ENCODE measurements at regions not wholly inside any gene's neighbourhood (a gene's known extent, or its start where the extent isn't known, plus 50 kb on each side); places are given as distances from the start of the nearest gene placed in this dataset.

DNA sequence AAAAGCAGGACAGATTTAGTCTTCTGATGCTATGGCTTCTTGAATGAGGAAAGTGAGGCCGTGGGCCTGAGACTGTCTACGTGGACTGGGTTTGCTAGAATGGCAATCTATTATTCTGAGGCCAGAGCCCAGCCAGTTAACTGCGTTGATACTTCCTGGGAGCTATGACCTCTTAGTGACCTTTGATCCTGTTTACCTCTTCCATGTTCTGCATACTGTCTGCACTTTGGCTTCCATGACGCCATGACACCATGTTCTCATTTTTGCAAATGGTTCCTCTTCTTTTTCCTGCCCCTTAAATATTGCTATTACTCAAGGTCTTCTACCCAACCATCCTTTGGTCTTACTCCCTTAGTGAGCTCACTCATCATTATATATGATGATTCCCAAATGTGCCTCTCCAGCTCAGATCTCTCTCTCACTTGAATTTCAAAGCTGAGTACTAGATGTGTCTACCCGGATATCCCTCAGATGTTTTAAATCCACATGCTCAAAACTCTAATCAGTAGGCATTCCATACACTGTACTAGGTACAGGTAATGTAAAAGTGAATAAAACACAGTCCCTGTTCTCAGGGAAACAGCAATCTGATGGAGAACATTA is 66.1 kb upstream of the ATP1A1 start:
- no peak overlapping the region for H3K27ac Mint-ChIP-seq
- no peak overlapping the region for H3K4me3 Mint-ChIP-seq
- H3K4me1 Mint-ChIP-seq, result peaks cover 8% of the 10 kb centered on the region; the same call in 2 of the 3 replicates
- no peaks in the 10 kb centered on the region for H3K27me3 ChIP-seq (ENCODE audit: insufficient read depth)
- H3F3A ChIP-seq (replicated peaks; ENCODE audit: low read depth), result no peaks in the 10 kb centered on the region
- H3K79me2 ChIP-seq (replicated peaks; ENCODE audit: insufficient read depth), result no peaks in the 10 kb centered on the region
- no peaks in the 10 kb centered on the region for H3K9me3 Mint-ChIP-seq
- no peaks in the 10 kb centered on the region for H4K20me1 ChIP-seq (replicated peaks; ENCODE audit: insufficient read depth)
- no peaks in the 10 kb centered on the region for H3K36me3 ChIP-seq (ENCODE audit: insufficient read depth)
- DNase-seq (ENCODE audit: low spot score) (no peak), ATAC-seq (no peak)
- H3K27ac ChIP-seq (ENCODE audit: low read depth), result no peak overlapping the region
- no peak overlapping the region for H3K4me3 ChIP-seq
- no peaks in the 10 kb centered on the region for H3K27me3 Mint-ChIP-seq (ENCODE audit: insufficient read depth, low read depth, poor library complexity)
- H3K4me1 ChIP-seq (ENCODE audit: insufficient read depth), result peaks cover 2% of the 10 kb centered on the region; the same call in 1 of the 2 replicates
- no peak overlapping the region for H3K4me2 ChIP-seq
- H2AFZ ChIP-seq, result no peak overlapping the region
- no peaks in the 10 kb centered on the region for H3K36me3 Mint-ChIP-seq (ENCODE audit: low read depth)
- peaks cover 10% of the 10 kb centered on the region; the same call in 1 of the 2 replicates for H3K9me2 ChIP-seq (ENCODE audit: insufficient read depth)
- TF ChIP-seq JUNB (IDR thresholded peaks at IDR 0.05; ENCODE audit: unreplicated experiment) (no peak), NANOG (IDR thresholded peaks at IDR 0.05; ENCODE audit: borderline replicate concordance) (no peak), EZH2 (IDR thresholded peaks at IDR 0.05; ENCODE audit: low read depth, unreplicated experiment) (no peak), POLR2AphosphoS5 (IDR thresholded peaks at IDR 0.05; ENCODE audit: low read depth) (no peak), ZNF114 (CRISPR knock-in tag; IDR thresholded peaks at IDR 0.05) (no peak)
- TF ChIP-seq, protein P1, sequence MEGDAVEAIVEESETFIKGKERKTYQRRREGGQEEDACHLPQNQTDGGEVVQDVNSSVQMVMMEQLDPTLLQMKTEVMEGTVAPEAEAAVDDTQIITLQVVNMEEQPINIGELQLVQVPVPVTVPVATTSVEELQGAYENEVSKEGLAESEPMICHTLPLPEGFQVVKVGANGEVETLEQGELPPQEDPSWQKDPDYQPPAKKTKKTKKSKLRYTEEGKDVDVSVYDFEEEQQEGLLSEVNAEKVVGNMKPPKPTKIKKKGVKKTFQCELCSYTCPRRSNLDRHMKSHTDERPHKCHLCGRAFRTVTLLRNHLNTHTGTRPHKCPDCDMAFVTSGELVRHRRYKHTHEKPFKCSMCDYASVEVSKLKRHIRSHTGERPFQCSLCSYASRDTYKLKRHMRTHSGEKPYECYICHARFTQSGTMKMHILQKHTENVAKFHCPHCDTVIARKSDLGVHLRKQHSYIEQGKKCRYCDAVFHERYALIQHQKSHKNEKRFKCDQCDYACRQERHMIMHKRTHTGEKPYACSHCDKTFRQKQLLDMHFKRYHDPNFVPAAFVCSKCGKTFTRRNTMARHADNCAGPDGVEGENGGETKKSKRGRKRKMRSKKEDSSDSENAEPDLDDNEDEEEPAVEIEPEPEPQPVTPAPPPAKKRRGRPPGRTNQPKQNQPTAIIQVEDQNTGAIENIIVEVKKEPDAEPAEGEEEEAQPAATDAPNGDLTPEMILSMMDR (conservative IDR thresholded peaks at IDR 0.05; ENCODE audit: low read depth in 2 of 2), result no peak

DNA sequence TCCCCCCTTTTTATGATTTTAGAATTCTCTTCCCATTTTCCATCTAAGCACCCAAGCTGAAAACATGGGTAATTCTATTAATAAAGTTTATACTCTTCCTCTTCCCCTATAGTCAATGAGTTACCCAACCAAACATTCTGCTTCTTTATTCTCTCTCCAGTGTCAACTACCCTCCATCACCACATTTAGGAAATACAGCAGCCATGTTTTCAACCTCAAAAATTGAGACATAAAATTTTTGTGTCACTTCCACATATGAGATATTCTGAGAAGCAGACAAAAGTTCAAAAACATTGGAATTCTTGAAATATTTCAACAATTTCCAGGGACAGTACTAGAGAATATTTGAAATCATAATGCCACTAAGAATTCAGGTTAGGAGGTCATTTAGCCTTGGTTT is 64.8 kb upstream of the ATP1A1 start:
- Mint-ChIP-seq H3K36me3 (ENCODE audit: low read depth) (no peaks in the 10 kb centered on the region), H3K27ac (no peak overlapping the region), H3K4me3 (no peak overlapping the region), H3K4me1 (peaks cover 19% of the 10 kb centered on the region), H3K27me3 (ENCODE audit: insufficient read depth, low read depth, poor library complexity) (no peaks in the 10 kb centered on the region), H3K9me3 (no peaks in the 10 kb centered on the region)
- H4K20me1 ChIP-seq (replicated peaks; ENCODE audit: insufficient read depth), result no peaks in the 10 kb centered on the region
- H3K4me1 ChIP-seq (ENCODE audit: insufficient read depth), result peaks cover 12% of the 10 kb centered on the region
- H2AFZ ChIP-seq, result no peak overlapping the region
- H3K27me3 ChIP-seq (ENCODE audit: insufficient read depth), result no peaks in the 10 kb centered on the region
- DNase-seq (ENCODE audit: low spot score), result no peak
- H3K4me2 ChIP-seq, result no peak overlapping the region
- ATAC-seq, result no peak
- H3K36me3 ChIP-seq (ENCODE audit: insufficient read depth), result no peaks in the 10 kb centered on the region
- peaks cover 10% of the 10 kb centered on the region; the same call in 1 of the 2 replicates for H3K9me2 ChIP-seq (ENCODE audit: insufficient read depth)
- H3K4me3 ChIP-seq, result no peak overlapping the region
- H3K79me2 ChIP-seq (replicated peaks; ENCODE audit: insufficient read depth), result no peaks in the 10 kb centered on the region
- no peak overlapping the region for H3K27ac ChIP-seq (ENCODE audit: low read depth)
- no peaks in the 10 kb centered on the region for H3F3A ChIP-seq (replicated peaks; ENCODE audit: low read depth)
- no peak for TF ChIP-seq JUNB (IDR thresholded peaks at IDR 0.05; ENCODE audit: unreplicated experiment)
- no peak for TF ChIP-seq ZNF462 (CRISPR knock-in tag; IDR thresholded peaks at IDR 0.05)
- no peak for TF ChIP-seq ETS1 (IDR thresholded peaks at IDR 0.05)
- no peak for TF ChIP-seq NANOG (IDR thresholded peaks at IDR 0.05; ENCODE audit: borderline replicate concordance)
- TF ChIP-seq POLR2AphosphoS5 (IDR thresholded peaks at IDR 0.05; ENCODE audit: low read depth), result no peak
- no peak for TF ChIP-seq EZH2 (IDR thresholded peaks at IDR 0.05; ENCODE audit: low read depth, unreplicated experiment)
- no peak for TF ChIP-seq STAT1 (IDR thresholded peaks at IDR 0.05; ENCODE audit: unreplicated experiment)
- no peak for TF ChIP-seq ZNF331 (CRISPR knock-in tag; IDR thresholded peaks at IDR 0.05; ENCODE audit: low read depth)
- no peak for TF ChIP-seq ZNF114 (CRISPR knock-in tag; IDR thresholded peaks at IDR 0.05)
